IMR-90 (cell line): ENCODE measurements at regions not wholly inside any gene's neighbourhood (a gene's known extent, or its start where the extent isn't known, plus 50 kb on each side); places are given as distances from the start of the nearest gene placed in this dataset.

Experiments used
- ATAC-seq: fragments of 200-7000 bp; cut with Tn5 transposase; 2 replicates; pipeline ENCODE4 v1.9.1; 2020; ENCODE audit warnings: low read depth, mild to moderate bottlenecking, moderate library complexity
- BruUV-seq: library from RNA; stranded (reverse); fragments of 400-500 nt; replicated peaks from 2 replicates; lab custom pipeline; 2021; lab: Mats Ljungman, UMichigan
- CTCF ChIA-PET: fragments of 300-600 bp; formaldehyde crosslinking; extraction: SDS; loops from one replicate; lab custom pipeline; 2021; ENCODE audit warnings: antibody characterized with exemption; lab: Yijun Ruan, JAX
- POLR2A ChIA-PET: fragments of 300-600 bp; sonication (Branson Sonifier 250); formaldehyde crosslinking; loops from one replicate; lab custom pipeline; 2022; ENCODE audit warnings: antibody characterized with exemption; ENCODE audit not compliant: unreplicated experiment; lab: Charles Lee
- DNase-seq: peaks from one replicate; pipeline ENCODE4 v3.0.0; 2013
- H2AFZ ChIP-seq: replicated peaks from 2 replicates; pipeline ENCODE3; 2013; ENCODE audit warnings: low read length, mild to moderate bottlenecking; ENCODE audit not compliant: poor library complexity
- H2AK5ac ChIP-seq: 2 replicates; pipeline ENCODE4 v1.6.1; 2013; ENCODE audit warnings: low read depth, low read length, inconsistent platforms
- H2AK9ac ChIP-seq: replicated peaks from 2 replicates; pipeline ENCODE3; 2013; ENCODE audit warnings: mild to moderate bottlenecking, low read depth, low read length, moderate library complexity; ENCODE audit not compliant: poor library complexity
- H2BK120ac ChIP-seq: 2 replicates; pipeline ENCODE4 v1.6.1; 2013; ENCODE audit warnings: low read depth, low read length, inconsistent platforms
- H2BK15ac ChIP-seq: 3 replicates; pipeline ENCODE4 v1.6.1; 2013; ENCODE audit warnings: low read depth, low read length, inconsistent platforms
- H2BK20ac ChIP-seq: 2 replicates; pipeline ENCODE4 v1.6.1; 2013; ENCODE audit warnings: low read depth, mild to moderate bottlenecking, inconsistent platforms, low read length, moderate library complexity
- H2BK5ac ChIP-seq: 2 replicates; pipeline ENCODE4 v1.6.1; 2013; ENCODE audit warnings: mild to moderate bottlenecking, low read depth, low read length, inconsistent platforms; ENCODE audit not compliant: poor library complexity, severe bottlenecking
- H3K14ac ChIP-seq: replicated peaks from 2 replicates; pipeline ENCODE4 v1.6.1; 2013; ENCODE audit warnings: low read depth, low read length, inconsistent platforms
- H3K18ac ChIP-seq: 2 replicates; pipeline ENCODE4 v1.6.1; 2013; ENCODE audit warnings: low read depth, low read length, control low read depth
- H3K23ac ChIP-seq: 2 replicates; pipeline ENCODE4 v1.6.1; 2013; ENCODE audit warnings: low read depth, low read length, inconsistent platforms
- H3K27ac ChIP-seq: 2 replicates; pipeline ENCODE4 v1.5.1; 2013; ENCODE audit warnings: mild to moderate bottlenecking, control low read depth, low read length; ENCODE audit not compliant: insufficient read depth
- H3K27me3 ChIP-seq: 2 replicates; pipeline ENCODE4 v1.6.1; 2013; ENCODE audit warnings: low read length; ENCODE audit not compliant: control insufficient read depth, insufficient read depth
- H3K36me3 ChIP-seq: 2 replicates; pipeline ENCODE4 v1.6.1; 2013; ENCODE audit warnings: low read length, mixed read lengths; ENCODE audit not compliant: control insufficient read depth, insufficient read depth
- H3K4ac ChIP-seq: 2 replicates; pipeline ENCODE4 v1.6.1; 2013; ENCODE audit warnings: low read depth, low read length, inconsistent platforms
- H3K4me1 ChIP-seq: 2 replicates; pipeline ENCODE4 v1.6.1; 2013; ENCODE audit warnings: low read length, mixed read lengths; ENCODE audit not compliant: control insufficient read depth, insufficient read depth
- H3K4me2 ChIP-seq: 2 replicates; pipeline ENCODE4 v1.6.1; 2013; ENCODE audit warnings: low read depth, mild to moderate bottlenecking, control low read depth, low read length, moderate library complexity
- H3K4me3 ChIP-seq: 2 replicates; pipeline ENCODE4 v1.5.1; 2013; ENCODE audit warnings: low read depth, mild to moderate bottlenecking, control low read depth, low read length, moderate library complexity; ENCODE audit not compliant: insufficient read depth
- H3K56ac ChIP-seq: 2 replicates; pipeline ENCODE4 v1.6.1; 2013; ENCODE audit warnings: low read length, inconsistent platforms; ENCODE audit not compliant: insufficient read depth; ENCODE audit errors: extremely low read depth
- H3K79me1 ChIP-seq, 2 experiments: 2 replicates each; pipeline ENCODE4 v1.6.1; 2013; ENCODE audit warnings: low read length in 2 of 2, inconsistent platforms in 1 of 2, low read depth in 1 of 2
- H3K9ac ChIP-seq: 2 replicates; pipeline ENCODE4 v1.6.1; 2013; ENCODE audit warnings: low read depth, low read length, control low read depth
- H3K9me1 ChIP-seq: 2 replicates; pipeline ENCODE4 v1.6.1; 2013; ENCODE audit warnings: low read length, inconsistent platforms; ENCODE audit not compliant: insufficient read depth
- H3K9me3 ChIP-seq: 2 replicates; pipeline ENCODE4 v1.6.1; 2013; ENCODE audit warnings: low read length; ENCODE audit not compliant: control insufficient read depth, insufficient read depth
- H4K20me1 ChIP-seq: 2 replicates; pipeline ENCODE4 v1.6.1; 2013; ENCODE audit warnings: low read length, inconsistent platforms; ENCODE audit not compliant: insufficient read depth
- H4K5ac ChIP-seq: 2 replicates; pipeline ENCODE4 v1.6.1; 2013; ENCODE audit warnings: mild to moderate bottlenecking, low read depth, low read length, control low read depth
- H4K8ac ChIP-seq, 2 experiments: 2 replicates each; pipeline ENCODE4 v1.6.1; 2013; ENCODE audit warnings: low read depth in 2 of 2, low read length in 2 of 2, control low read depth in 1 of 2, inconsistent platforms in 1 of 2
- H4K91ac ChIP-seq: 2 replicates; pipeline ENCODE4 v1.6.1; 2013; ENCODE audit warnings: low read depth, low read length, inconsistent platforms; ENCODE audit not compliant: insufficient read depth
- BHLHE40 ChIP-seq: fragments of 150-350 bp; IDR thresholded peaks from 2 replicates; pipeline ENCODE4 v1.6.1; 2016; ENCODE audit warnings: mild to moderate bottlenecking, low read depth, low read length
- CHD1 ChIP-seq: IDR thresholded peaks from 2 replicates; pipeline ENCODE4 v1.6.1; 2012; ENCODE audit warnings: low read depth, low read length, improper control_type of control experiment
- MXI1 ChIP-seq: IDR thresholded peaks from 2 replicates; pipeline ENCODE4 v1.6.1; 2012; ENCODE audit warnings: low read depth, mild to moderate bottlenecking, low read length, moderate library complexity, borderline replicate concordance
- NFE2L2 ChIP-seq: fragments of 150-350 bp; IDR thresholded peaks from 2 replicates; pipeline ENCODE4 v1.6.1; 2016; ENCODE audit warnings: low read depth, mild to moderate bottlenecking, low read length
- RAD21 ChIP-seq: IDR thresholded peaks from 2 replicates; pipeline ENCODE4 v1.6.1; 2012; ENCODE audit warnings: low read length, improper control_type of control experiment
- RFX5 ChIP-seq: IDR thresholded peaks from 2 replicates; pipeline ENCODE4 v1.8.0; 2012; ENCODE audit warnings: low read depth, mild to moderate bottlenecking, low read length, moderate library complexity
- WGBS, 2 experiments: methylation state at CpG; one replicate each; pipeline versions ENCODE4 v1.1.5 to v1.1.7; 2013; ENCODE audit warnings: missing lambda C conversion rate in 2 of 2; ENCODE audit not compliant: insufficient read length in 1 of 2; ENCODE audit errors: extremely low coverage in 2 of 2; 5-methylcytosine and 5-hydroxymethylcytosine counted together
- dilution Hi-C: fragments of 300-500 bp; cut with HindIII; formaldehyde crosslinking; loops from one replicate; pipeline ENCODE4 v1.14.3; 2018; ENCODE audit warnings: low sequenced_read_pairs; ENCODE audit not compliant: unreplicated experiment
- in situ Hi-C: fragments of 300-500 bp; cut with MboI; formaldehyde crosslinking; loops from 3 replicates; pipeline ENCODE4 v1.14.3; 2019; ENCODE audit warnings: low sequenced_read_pairs, inconsistent platforms, mixed read lengths
- intact Hi-C: fragments of 100-400 bp; cut with micrococcal nuclease; formaldehyde crosslinking; loops from 2 replicates; pipeline ENCODE4 v1.10.0; 2022
- TF ChIP-seq, protein P1 (sequence below): fragments of 150-350 bp; IDR thresholded peaks from 2 replicates; pipeline ENCODE4 v1.6.1; 2017; ENCODE audit warnings: mild to moderate bottlenecking, antibody characterized with exemption, low read length, low read depth
- TF ChIP-seq, protein P2 (sequence below): conservative IDR thresholded peaks from 2 replicates; pipeline ENCODE4 v1.5.1; 2012; ENCODE audit warnings: mild to moderate bottlenecking, low read depth, low read length, improper control_type of control experiment

DNA sequence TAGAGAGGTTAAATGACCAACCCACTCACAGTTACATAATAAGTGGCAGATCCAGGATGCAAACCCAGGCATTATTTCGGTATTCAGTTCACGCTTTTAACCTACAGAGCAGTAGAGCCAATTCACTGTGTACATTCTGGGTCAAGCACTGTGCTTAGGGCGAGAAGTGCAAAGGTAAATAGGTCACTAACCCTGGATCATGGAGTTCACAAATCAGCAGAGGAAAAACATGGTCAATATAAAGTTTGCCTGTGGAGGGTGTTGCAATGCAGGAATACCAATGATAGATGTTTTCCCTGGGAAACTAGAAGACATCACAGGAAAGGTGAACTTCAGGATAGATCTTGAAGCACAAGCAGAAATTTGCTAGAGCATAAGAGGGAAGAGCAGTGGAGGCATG lies 253.4 kb upstream of the NFIA start:
- BruUV-seq, result no TSS peak
- ATAC-seq, result no peak
- TF ChIP-seq, protein P1, sequence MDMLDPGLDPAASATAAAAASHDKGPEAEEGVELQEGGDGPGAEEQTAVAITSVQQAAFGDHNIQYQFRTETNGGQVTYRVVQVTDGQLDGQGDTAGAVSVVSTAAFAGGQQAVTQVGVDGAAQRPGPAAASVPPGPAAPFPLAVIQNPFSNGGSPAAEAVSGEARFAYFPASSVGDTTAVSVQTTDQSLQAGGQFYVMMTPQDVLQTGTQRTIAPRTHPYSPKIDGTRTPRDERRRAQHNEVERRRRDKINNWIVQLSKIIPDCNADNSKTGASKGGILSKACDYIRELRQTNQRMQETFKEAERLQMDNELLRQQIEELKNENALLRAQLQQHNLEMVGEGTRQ, result no peak
- no peak for TF ChIP-seq CHD1
- TF ChIP-seq RAD21, result no peak
- TF ChIP-seq RFX5, result no peak
- TF ChIP-seq MXI1, result no peak
- TF ChIP-seq NFE2L2, result no peak
- TF ChIP-seq, protein P2, sequence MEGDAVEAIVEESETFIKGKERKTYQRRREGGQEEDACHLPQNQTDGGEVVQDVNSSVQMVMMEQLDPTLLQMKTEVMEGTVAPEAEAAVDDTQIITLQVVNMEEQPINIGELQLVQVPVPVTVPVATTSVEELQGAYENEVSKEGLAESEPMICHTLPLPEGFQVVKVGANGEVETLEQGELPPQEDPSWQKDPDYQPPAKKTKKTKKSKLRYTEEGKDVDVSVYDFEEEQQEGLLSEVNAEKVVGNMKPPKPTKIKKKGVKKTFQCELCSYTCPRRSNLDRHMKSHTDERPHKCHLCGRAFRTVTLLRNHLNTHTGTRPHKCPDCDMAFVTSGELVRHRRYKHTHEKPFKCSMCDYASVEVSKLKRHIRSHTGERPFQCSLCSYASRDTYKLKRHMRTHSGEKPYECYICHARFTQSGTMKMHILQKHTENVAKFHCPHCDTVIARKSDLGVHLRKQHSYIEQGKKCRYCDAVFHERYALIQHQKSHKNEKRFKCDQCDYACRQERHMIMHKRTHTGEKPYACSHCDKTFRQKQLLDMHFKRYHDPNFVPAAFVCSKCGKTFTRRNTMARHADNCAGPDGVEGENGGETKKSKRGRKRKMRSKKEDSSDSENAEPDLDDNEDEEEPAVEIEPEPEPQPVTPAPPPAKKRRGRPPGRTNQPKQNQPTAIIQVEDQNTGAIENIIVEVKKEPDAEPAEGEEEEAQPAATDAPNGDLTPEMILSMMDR, result no peak
- no peak for TF ChIP-seq BHLHE40

More for the DNA sequence above, 253.4 kb upstream of the NFIA start:
- ChIA-PET POLR2A (no interaction called here), CTCF (no interaction called here)
- Histone ChIP-seq H3K56ac (no peak overlapping the region), H3K9ac (no peak overlapping the region), H2BK120ac (no peak overlapping the region), H4K5ac (no peak overlapping the region), H3K4me2 (no peak overlapping the region), H4K20me1 (no peaks in the 10 kb centered on the region), H2AK9ac (no peak overlapping the region), H3K14ac (no peak overlapping the region), H3K79me1 (no peaks in the 10 kb centered on the region), H3K18ac (no peak overlapping the region), H3K27me3 (no peaks in the 10 kb centered on the region), H4K91ac (no peak overlapping the region), H2AK5ac (no peak overlapping the region), H3K9me3 (no peaks in the 10 kb centered on the region; the same call in 1 of the 2 replicates), H4K8ac (no peak overlapping the region), H3K23ac (no peak overlapping the region), H3K27ac (no peak overlapping the region), H2BK5ac (no peak overlapping the region), H3K4me1 (no peaks in the 10 kb centered on the region), H3K36me3 (no peaks in the 10 kb centered on the region), H3K9me1 (no peaks in the 10 kb centered on the region), H3K4me3 (no peak overlapping the region), H2AFZ (no peak overlapping the region), H3K4ac (no peak overlapping the region), H2BK20ac (no peak overlapping the region), H2BK15ac (no peak overlapping the region)
- 50% methylated on average over 1 of the region's 3 CpGs; no CpG with 5 or more reads in 1 of the 2 experiments for WGBS, 2 experiments
- intact Hi-C loops, result no loop called here
- no peak for DNase-seq
- dilution Hi-C loops, result no loop called here
- in situ Hi-C loops, result no loop called here
